ENCODE measurements at regions not wholly inside any gene's neighbourhood (a gene's known extent, or its start where the extent isn't known, plus 50 kb on each side); places are given as distances from the start of the nearest gene placed in this dataset.
A peak's percentile ranks its signal among the peaks of the same experiment; 100 is the strongest.
"Not testable (repeated sequence)": the region's sequence is repeated elsewhere in the genome, so short reads cannot be mapped to it uniquely, and the experiment has no call there.

DNA sequence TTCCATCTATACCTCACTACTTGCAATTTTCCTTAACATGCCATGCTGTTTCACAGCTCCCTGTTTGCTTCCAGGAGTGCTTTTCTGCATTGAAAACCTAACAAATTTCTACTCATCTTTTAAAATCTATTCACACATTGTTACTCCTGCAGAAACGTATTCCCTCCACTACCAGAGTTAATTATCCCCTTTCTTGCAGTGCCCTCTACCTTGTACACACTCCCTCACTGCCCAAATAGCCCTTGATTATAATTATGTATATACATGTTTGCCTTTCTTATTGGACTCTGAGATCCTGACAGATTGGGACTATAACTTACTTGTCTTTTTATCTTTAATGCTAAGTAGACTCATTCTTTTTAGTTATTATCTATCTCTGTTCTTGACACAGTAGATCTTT lies 325.0 kb downstream of the OXSM start:
- no peaks in the 10 kb centered on the region for H3K36me3 ChIP-seq (ENCODE audit: insufficient read depth, insufficient read length, low read length)
- H3K9ac ChIP-seq (ENCODE audit: insufficient read length, low read depth), result no peak overlapping the region
- peaks cover 3% of the 10 kb centered on the region for H3K4me1 ChIP-seq (ENCODE audit: insufficient read depth, insufficient read length)
- no peak for DNase-seq (ENCODE audit: low read depth, low spot score)
- no peak overlapping the region for H3K4me3 ChIP-seq (ENCODE audit: insufficient read length, low read depth)
- H3K27me3 ChIP-seq (ENCODE audit: insufficient read depth, insufficient read length), result no peaks in the 10 kb centered on the region
- H3K9me3 ChIP-seq (ENCODE audit: insufficient read depth, low read length), result no peaks in the 10 kb centered on the region
- TF ChIP-seq ZNF274 (IDR thresholded peaks at IDR 0.05; ENCODE audit: low read depth, low read length) (no peak), YY1 (IDR thresholded peaks at IDR 0.05; ENCODE audit: insufficient read depth, insufficient read length) (no peak), SUZ12 (IDR thresholded peaks at IDR 0.05; ENCODE audit: extremely low read depth, insufficient read depth, insufficient read length) (no peak)

DNA sequence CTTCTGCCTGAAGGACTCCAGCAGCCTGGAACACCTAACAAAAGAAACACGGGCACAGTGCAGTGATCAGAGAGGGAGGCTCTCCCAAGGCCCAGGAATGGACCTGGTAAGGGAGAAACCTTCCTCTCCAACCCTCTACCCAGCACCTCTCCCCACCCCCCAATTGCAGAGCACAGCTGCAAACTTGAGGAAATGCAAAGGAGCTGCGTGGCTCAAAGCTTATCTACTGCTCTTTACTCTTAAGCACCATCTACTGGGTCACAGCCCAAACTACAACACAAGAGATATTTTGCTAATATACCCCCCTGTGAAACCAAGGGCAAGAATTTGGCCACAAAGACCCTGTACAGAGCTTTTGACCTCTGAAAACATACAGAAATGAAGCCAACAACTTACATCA lies 328.3 kb downstream of the OXSM start:
- Histone ChIP-seq H3K36me3 (ENCODE audit: insufficient read depth, insufficient read length, low read length) (no peaks in the 10 kb centered on the region), H3K9ac (ENCODE audit: insufficient read length, low read depth) (no peak overlapping the region), H3K4me1 (ENCODE audit: insufficient read depth, insufficient read length) (peaks cover 3% of the 10 kb centered on the region), H3K9me3 (ENCODE audit: insufficient read depth, low read length) (no peaks in the 10 kb centered on the region), H3K27me3 (ENCODE audit: insufficient read depth, insufficient read length) (no peaks in the 10 kb centered on the region), H3K4me3 (ENCODE audit: insufficient read length, low read depth) (no peak overlapping the region)
- TF ChIP-seq ZNF274 (IDR thresholded peaks at IDR 0.05; ENCODE audit: low read depth, low read length) (no peak), YY1 (IDR thresholded peaks at IDR 0.05; ENCODE audit: insufficient read depth, insufficient read length) (no peak), SUZ12 (IDR thresholded peaks at IDR 0.05; ENCODE audit: extremely low read depth, insufficient read depth, insufficient read length) (no peak)
- DNase-seq (ENCODE audit: low read depth, low spot score), result peak; percentile 54

DNA sequence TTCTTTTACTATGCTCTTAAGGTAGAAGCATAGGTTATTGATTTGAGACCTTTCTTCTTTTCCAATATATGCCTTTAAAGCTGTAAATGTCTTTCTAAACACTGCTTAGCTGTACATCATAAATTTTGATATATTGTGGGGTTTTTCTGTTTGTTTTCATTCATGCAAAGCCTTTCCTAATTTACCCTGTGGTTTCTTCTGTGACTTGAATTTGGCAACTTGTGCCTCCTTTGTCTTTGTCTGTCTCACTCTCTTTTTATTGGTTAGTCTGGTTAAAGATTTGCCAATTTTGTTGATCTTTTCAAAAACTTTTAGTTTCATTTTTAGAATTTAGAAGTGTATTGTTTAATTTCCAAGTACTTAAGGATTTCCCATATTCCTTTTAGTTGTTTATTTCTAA lies 343.1 kb downstream of the OXSM start:
- DNase-seq (ENCODE audit: low read depth, low spot score), result no peak
- Histone ChIP-seq H3K9me3 (ENCODE audit: insufficient read depth, low read length) (no peaks in the 10 kb centered on the region), H3K4me3 (ENCODE audit: insufficient read length, low read depth) (no peak overlapping the region), H3K9ac (ENCODE audit: insufficient read length, low read depth) (no peak overlapping the region), H3K4me1 (ENCODE audit: insufficient read depth, insufficient read length) (no peaks in the 10 kb centered on the region), H3K36me3 (ENCODE audit: insufficient read depth, insufficient read length, low read length) (no peaks in the 10 kb centered on the region), H3K27me3 (ENCODE audit: insufficient read depth, insufficient read length) (no peaks in the 10 kb centered on the region)
- TF ChIP-seq YY1 (IDR thresholded peaks at IDR 0.05; ENCODE audit: insufficient read depth, insufficient read length) (no peak), SUZ12 (IDR thresholded peaks at IDR 0.05; ENCODE audit: extremely low read depth, insufficient read depth, insufficient read length) (no peak), ZNF274 (IDR thresholded peaks at IDR 0.05; ENCODE audit: low read depth, low read length) (no peak)

DNA sequence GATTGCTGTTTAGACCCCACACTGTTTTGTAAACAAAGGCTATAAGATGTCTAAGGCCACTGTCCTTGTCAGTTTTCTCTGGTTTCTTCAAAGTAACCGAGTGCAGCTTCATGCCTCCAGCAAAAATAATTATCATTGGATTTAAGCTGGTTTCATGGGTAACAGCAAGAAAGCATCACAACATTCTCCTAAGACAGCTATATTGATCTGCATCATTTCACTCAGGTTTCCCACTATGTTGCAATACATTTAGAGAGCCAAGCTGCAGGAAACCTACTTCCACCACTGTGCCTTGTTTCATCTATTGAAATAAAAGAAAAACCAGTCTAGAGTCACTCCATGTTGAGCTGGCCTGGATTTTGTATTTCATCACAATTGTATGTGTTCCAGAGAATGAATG lies 351.4 kb downstream of the OXSM start:
- Histone ChIP-seq H3K9me3 (ENCODE audit: insufficient read depth, low read length) (peaks cover 6% of the 10 kb centered on the region; the same call in 1 of the 2 replicates), H3K4me3 (ENCODE audit: insufficient read length, low read depth) (no peak overlapping the region), H3K4me1 (ENCODE audit: insufficient read depth, insufficient read length) (no peaks in the 10 kb centered on the region), H3K36me3 (ENCODE audit: insufficient read depth, insufficient read length, low read length) (no peaks in the 10 kb centered on the region), H3K27me3 (ENCODE audit: insufficient read depth, insufficient read length) (no peaks in the 10 kb centered on the region), H3K9ac (ENCODE audit: insufficient read length, low read depth) (no peak overlapping the region)
- no peak for DNase-seq (ENCODE audit: low read depth, low spot score)
- TF ChIP-seq ZNF274 (IDR thresholded peaks at IDR 0.05; ENCODE audit: low read depth, low read length), result no peak
- TF ChIP-seq SUZ12 (IDR thresholded peaks at IDR 0.05; ENCODE audit: extremely low read depth, insufficient read depth, insufficient read length), result no peak
- no peak for TF ChIP-seq YY1 (IDR thresholded peaks at IDR 0.05; ENCODE audit: insufficient read depth, insufficient read length)

DNA sequence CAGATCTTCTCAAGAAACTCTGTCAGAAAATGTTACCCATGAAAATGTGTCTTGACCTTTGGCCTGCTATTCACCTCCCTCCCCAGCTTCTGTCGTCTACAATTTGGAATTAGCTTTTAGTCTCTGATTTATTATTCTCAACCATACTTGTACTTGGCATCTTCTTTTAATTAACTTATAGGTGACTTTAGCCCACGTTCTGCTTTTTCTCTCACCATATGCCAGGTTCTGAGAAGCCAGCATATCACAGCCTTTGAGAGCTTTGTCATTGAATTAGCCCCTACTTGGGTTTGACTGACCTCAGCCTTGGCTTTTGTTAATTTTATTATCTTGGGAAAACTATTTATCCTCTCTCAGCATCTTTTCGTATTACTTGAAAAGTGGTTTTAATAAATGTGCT lies 355.9 kb downstream of the OXSM start:
- no peaks in the 10 kb centered on the region; the same call in 1 of the 2 replicates for H3K9me3 ChIP-seq (ENCODE audit: insufficient read depth, low read length)
- TF ChIP-seq ZNF274 (IDR thresholded peaks at IDR 0.05; ENCODE audit: low read depth, low read length), result no peak
- no peak for TF ChIP-seq SUZ12 (IDR thresholded peaks at IDR 0.05; ENCODE audit: extremely low read depth, insufficient read depth, insufficient read length)
- no peak for TF ChIP-seq YY1 (IDR thresholded peaks at IDR 0.05; ENCODE audit: insufficient read depth, insufficient read length)
- no peak for DNase-seq (ENCODE audit: low read depth, low spot score)
- no peaks in the 10 kb centered on the region for H3K27me3 ChIP-seq (ENCODE audit: insufficient read depth, insufficient read length)
- H3K9ac ChIP-seq (ENCODE audit: insufficient read length, low read depth), result no peak overlapping the region
- no peaks in the 10 kb centered on the region for H3K36me3 ChIP-seq (ENCODE audit: insufficient read depth, insufficient read length, low read length)
- H3K4me1 ChIP-seq (ENCODE audit: insufficient read depth, insufficient read length), result no peaks in the 10 kb centered on the region
- H3K4me3 ChIP-seq (ENCODE audit: insufficient read length, low read depth), result no peak overlapping the region

DNA sequence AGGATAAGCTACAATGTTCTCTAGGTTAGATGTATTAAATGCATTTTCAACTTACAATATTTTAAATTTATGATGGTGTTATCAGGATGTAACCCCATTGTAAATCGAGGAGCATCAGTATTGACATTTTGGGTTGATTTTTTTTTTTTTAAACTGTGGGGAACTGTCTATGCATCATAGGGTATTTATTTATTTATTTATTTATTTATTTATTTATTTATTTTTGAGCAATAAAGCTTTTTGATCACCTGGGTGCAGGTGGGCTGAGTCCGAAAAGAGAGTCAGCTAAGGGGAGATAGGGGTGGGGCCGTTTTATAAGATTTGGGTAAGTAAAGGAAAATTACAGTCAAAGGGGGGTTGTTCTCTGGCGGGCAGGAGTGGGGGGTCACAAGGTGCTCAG lies 367.5 kb downstream of the OXSM start:
- H3K4me3 ChIP-seq (ENCODE audit: insufficient read length, low read depth); H3K36me3 ChIP-seq (ENCODE audit: insufficient read depth, insufficient read length, low read length); H3K9me3 ChIP-seq (ENCODE audit: insufficient read depth, low read length); H3K27me3 ChIP-seq (ENCODE audit: insufficient read depth, insufficient read length); H3K9ac ChIP-seq (ENCODE audit: insufficient read length, low read depth); H3K4me1 ChIP-seq (ENCODE audit: insufficient read depth, insufficient read length); DNase-seq (ENCODE audit: low read depth, low spot score): not testable (repeated sequence)

DNA sequence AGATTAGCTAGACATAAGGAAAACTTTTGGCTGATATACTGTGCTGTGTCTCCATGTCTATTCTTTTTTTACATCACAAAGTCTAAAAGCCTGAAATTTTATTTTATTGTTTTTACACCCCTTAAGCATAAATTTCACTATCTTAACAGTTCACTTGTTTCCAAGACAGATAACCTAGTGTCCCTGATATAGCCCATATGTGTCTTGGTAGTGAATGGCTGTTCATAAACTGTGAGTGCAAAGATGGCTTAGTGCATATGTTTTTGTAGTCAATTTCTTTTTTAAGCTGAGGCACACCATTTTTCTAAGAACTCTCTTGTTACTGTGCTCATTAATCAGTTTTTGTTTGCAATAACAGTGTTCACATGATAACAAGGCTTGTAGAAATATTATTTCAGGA lies 381.1 kb downstream of the OXSM start:
- H3K27me3 ChIP-seq (ENCODE audit: insufficient read depth, insufficient read length), result no peaks in the 10 kb centered on the region
- no peak overlapping the region for H3K9ac ChIP-seq (ENCODE audit: insufficient read length, low read depth)
- TF ChIP-seq YY1 (IDR thresholded peaks at IDR 0.05; ENCODE audit: insufficient read depth, insufficient read length) (no peak), ZNF274 (IDR thresholded peaks at IDR 0.05; ENCODE audit: low read depth, low read length) (no peak), SUZ12 (IDR thresholded peaks at IDR 0.05; ENCODE audit: extremely low read depth, insufficient read depth, insufficient read length) (no peak)
- H3K4me3 ChIP-seq (ENCODE audit: insufficient read length, low read depth), result no peak overlapping the region
- no peaks in the 10 kb centered on the region for H3K9me3 ChIP-seq (ENCODE audit: insufficient read depth, low read length)
- H3K36me3 ChIP-seq (ENCODE audit: insufficient read depth, insufficient read length, low read length), result no peaks in the 10 kb centered on the region
- no peak for DNase-seq (ENCODE audit: low read depth, low spot score)
- H3K4me1 ChIP-seq (ENCODE audit: insufficient read depth, insufficient read length), result no peaks in the 10 kb centered on the region

DNA sequence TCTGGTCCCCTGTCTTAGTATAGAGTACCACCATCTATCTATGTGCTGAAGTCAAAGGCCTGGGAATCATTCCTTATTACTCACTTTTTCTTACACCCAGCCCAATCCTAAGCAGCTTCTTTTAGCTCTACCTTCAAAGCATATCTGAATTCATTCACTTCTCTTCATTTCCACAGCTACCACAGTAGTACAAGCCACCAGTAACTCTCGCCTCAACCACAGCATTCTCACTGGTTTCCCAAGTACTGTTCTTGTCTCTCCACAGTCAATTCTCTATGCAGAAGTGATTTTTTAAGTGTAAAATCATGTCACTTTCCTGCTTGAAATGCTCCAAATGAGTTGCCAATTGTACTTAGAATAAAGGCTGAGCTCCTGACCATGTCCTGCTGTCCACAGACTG lies 401.7 kb downstream of the OXSM start:
- TF ChIP-seq SUZ12 (IDR thresholded peaks at IDR 0.05; ENCODE audit: extremely low read depth, insufficient read depth, insufficient read length) (no peak), ZNF274 (IDR thresholded peaks at IDR 0.05; ENCODE audit: low read depth, low read length) (no peak), YY1 (IDR thresholded peaks at IDR 0.05; ENCODE audit: insufficient read depth, insufficient read length) (no peak)
- H3K9ac ChIP-seq (ENCODE audit: insufficient read length, low read depth), result no peak overlapping the region
- no peaks in the 10 kb centered on the region for H3K4me1 ChIP-seq (ENCODE audit: insufficient read depth, insufficient read length)
- no peaks in the 10 kb centered on the region for H3K27me3 ChIP-seq (ENCODE audit: insufficient read depth, insufficient read length)
- no peak overlapping the region for H3K4me3 ChIP-seq (ENCODE audit: insufficient read length, low read depth)
- DNase-seq (ENCODE audit: low read depth, low spot score), result no peak
- no peaks in the 10 kb centered on the region for H3K9me3 ChIP-seq (ENCODE audit: insufficient read depth, low read length)
- H3K36me3 ChIP-seq (ENCODE audit: insufficient read depth, insufficient read length, low read length), result no peaks in the 10 kb centered on the region

Measured in NT2/D1 (cell line).